Endothelial cell (in vitro differentiated cells): ENCODE measurements at regions not wholly inside any gene's neighbourhood (a gene's known extent, or its start where the extent isn't known, plus 50 kb on each side); places are given as distances from the start of the nearest gene placed in this dataset.

Experiments
- DNase-seq: peaks from one replicate; pipeline ENCODE4 v3.0.0; 2021; ENCODE audit warnings: low spot score
- H3K27ac Mint-ChIP-seq: one replicate; pipeline ENCODE4 v1.8.0; 2021; ENCODE audit warnings: mixed read lengths, inconsistent platforms; ENCODE audit not compliant: unreplicated experiment
- H3K27me3 Mint-ChIP-seq: one replicate; pipeline ENCODE4 v1.8.0; 2021; ENCODE audit warnings: mild to moderate bottlenecking, moderate library complexity, mixed read lengths, inconsistent platforms; ENCODE audit not compliant: unreplicated experiment
- H3K36me3 Mint-ChIP-seq: one replicate; pipeline ENCODE4 v1.8.0; 2021; ENCODE audit warnings: mild to moderate bottlenecking, low read depth, mixed read lengths, inconsistent platforms; ENCODE audit not compliant: unreplicated experiment
- H3K4me1 Mint-ChIP-seq: one replicate; pipeline ENCODE4 v1.8.0; 2021; ENCODE audit warnings: mild to moderate bottlenecking, mixed read lengths, inconsistent platforms; ENCODE audit not compliant: unreplicated experiment
- H3K4me3 Mint-ChIP-seq: one replicate; pipeline ENCODE4 v1.8.0; 2021; ENCODE audit warnings: mild to moderate bottlenecking, mixed read lengths, inconsistent platforms; ENCODE audit not compliant: unreplicated experiment
- H3K9me3 Mint-ChIP-seq: one replicate; pipeline ENCODE4 v1.8.0; 2021; ENCODE audit warnings: mixed read lengths, inconsistent platforms; ENCODE audit not compliant: unreplicated experiment
- CTCF ChIP-seq: fragments of 200-600 bp; sonication (generic); IDR thresholded peaks from one replicate; pipeline ENCODE4 v1.5.0; 2021; ENCODE audit warnings: antibody characterized with exemption; ENCODE audit not compliant: unreplicated experiment

GRCh38 chr16:64180136-64180900 is 941.5 kb downstream of the CDH11 start:
- no peak for DNase-seq
- Mint-ChIP-seq H3K27me3 (peaks cover 2% of the 10 kb centered on the region), H3K9me3 (peaks cover 8% of the 10 kb centered on the region), H3K36me3 (peaks cover 12% of the 10 kb centered on the region), H3K4me1 (no peaks in the 10 kb centered on the region), H3K4me3 (no peak overlapping the region), H3K27ac (no peak overlapping the region)
- no peak for TF ChIP-seq CTCF

DNA sequence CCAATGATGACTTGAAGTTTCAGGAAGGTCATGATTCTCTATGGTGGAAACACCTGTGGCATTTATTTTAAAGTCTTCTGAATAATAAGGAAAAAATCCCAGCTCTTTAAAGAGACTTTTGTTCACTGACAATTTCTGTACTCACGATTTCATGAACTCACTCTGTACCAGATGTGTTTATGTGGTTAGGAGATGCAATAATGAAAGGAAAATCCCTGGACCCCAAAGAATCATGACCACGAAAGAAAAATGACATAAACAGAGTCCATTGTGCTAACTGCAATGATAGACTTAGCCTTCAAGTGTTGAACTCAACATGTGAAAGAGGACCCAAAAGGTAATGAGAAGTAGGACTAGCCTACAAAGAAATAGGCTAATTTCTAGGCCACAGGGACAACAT is 947.5 kb downstream of the CDH11 start:
- no peak overlapping the region for H3K27ac Mint-ChIP-seq
- peaks cover 8% of the 10 kb centered on the region for H3K9me3 Mint-ChIP-seq
- DNase-seq: no peak
- no peak overlapping the region for H3K4me3 Mint-ChIP-seq
- H3K4me1 Mint-ChIP-seq: no peaks in the 10 kb centered on the region
- no peak for TF ChIP-seq CTCF
- no peaks in the 10 kb centered on the region for H3K27me3 Mint-ChIP-seq
- peaks cover 12% of the 10 kb centered on the region for H3K36me3 Mint-ChIP-seq

DNA sequence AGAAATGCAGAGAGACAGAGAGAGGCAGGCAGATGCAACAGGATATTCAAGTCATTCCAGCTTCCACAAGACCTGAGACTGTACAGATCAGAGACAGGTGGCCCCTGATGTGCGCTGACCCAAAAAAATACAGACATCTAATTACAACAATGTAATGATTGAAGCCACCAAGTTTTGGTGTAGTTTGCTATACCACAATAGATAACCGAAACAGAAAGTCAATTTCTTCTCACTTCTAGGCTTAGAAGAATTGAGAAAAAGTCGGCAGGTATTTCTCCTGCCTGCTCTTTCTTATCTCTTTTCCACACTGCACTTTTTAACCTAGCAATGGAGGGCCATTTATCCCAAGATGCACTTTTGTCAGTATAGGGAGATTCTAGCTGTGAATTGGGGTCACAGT is 949.2 kb downstream of the CDH11 start:
- Mint-ChIP-seq H3K27me3 (no peaks in the 10 kb centered on the region), H3K9me3 (peaks cover 5% of the 10 kb centered on the region), H3K36me3 (peaks cover 5% of the 10 kb centered on the region), H3K4me1 (no peaks in the 10 kb centered on the region), H3K4me3 (no peak overlapping the region), H3K27ac (no peak overlapping the region)
- DNase-seq: no peak
- no peak for TF ChIP-seq CTCF

- TF ChIP-seq CTCF: no peak
- no peak for DNase-seq
- Mint-ChIP-seq H3K9me3 (peaks cover under 1% of the 10 kb centered on the region), H3K27ac (no peak overlapping the region), H3K27me3 (no peaks in the 10 kb centered on the region), H3K4me3 (no peak overlapping the region), H3K4me1 (no peaks in the 10 kb centered on the region), H3K36me3 (peaks cover under 1% of the 10 kb centered on the region)
These were observed 949.6 kb downstream of the CDH11 start for GRCh38 chr16:64172226-64172625.

DNA sequence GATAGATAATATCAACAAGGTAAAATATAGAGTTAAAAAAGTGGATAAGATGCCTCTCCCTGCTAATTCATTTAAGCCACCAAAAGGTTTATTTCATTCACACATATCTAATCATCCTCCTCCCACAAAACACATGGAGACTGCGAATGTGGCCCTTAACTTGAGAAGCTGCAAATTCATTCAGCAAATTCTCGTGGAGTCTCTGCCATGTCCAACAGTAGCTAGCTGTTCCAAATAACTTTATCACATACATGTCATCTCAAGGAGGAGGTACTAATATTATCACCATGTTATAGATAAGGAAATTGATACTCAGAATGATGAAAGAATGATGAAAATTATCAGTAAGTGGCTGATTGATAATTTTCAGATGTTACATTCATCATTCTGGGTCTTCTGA is 950.2 kb downstream of the CDH11 start:
- TF ChIP-seq CTCF: no peak
- no peak overlapping the region for H3K27ac Mint-ChIP-seq
- no peaks in the 10 kb centered on the region for H3K4me1 Mint-ChIP-seq
- no peaks in the 10 kb centered on the region for H3K9me3 Mint-ChIP-seq
- H3K27me3 Mint-ChIP-seq: no peaks in the 10 kb centered on the region
- no peaks in the 10 kb centered on the region for H3K36me3 Mint-ChIP-seq
- H3K4me3 Mint-ChIP-seq: no peak overlapping the region
- no peak for DNase-seq
